Esophagus muscularis mucosa (tissue), 3 donors: ENCODE measurements at regions not wholly inside any gene's neighbourhood (a gene's known extent, or its start where the extent isn't known, plus 50 kb on each side); places are given as distances from the start of the nearest gene placed in this dataset.

Experiments used
- POLR2AphosphoS5 ChIP-seq, 2 donors: sonication (generic); formaldehyde crosslinking; IDR thresholded peaks; one replicate each; pipeline ENCODE4 v1.6.1; 2017; ENCODE audit warnings: antibody characterized with exemption in 2 of 2
- TF ChIP-seq, protein P1 (sequence below), 3 experiments: fragments of 200-600 bp in 2 of 3; fragments of 450-650 bp in 1 of 3; sonication (generic) in 2 of 3; IDR thresholded peaks; one replicate each; pipeline ENCODE4 v1.5.1; 2017 to 2019; ENCODE audit warnings: antibody characterized with exemption in 3 of 3, mild to moderate bottlenecking in 2 of 3, moderate library complexity in 1 of 3

DNA sequence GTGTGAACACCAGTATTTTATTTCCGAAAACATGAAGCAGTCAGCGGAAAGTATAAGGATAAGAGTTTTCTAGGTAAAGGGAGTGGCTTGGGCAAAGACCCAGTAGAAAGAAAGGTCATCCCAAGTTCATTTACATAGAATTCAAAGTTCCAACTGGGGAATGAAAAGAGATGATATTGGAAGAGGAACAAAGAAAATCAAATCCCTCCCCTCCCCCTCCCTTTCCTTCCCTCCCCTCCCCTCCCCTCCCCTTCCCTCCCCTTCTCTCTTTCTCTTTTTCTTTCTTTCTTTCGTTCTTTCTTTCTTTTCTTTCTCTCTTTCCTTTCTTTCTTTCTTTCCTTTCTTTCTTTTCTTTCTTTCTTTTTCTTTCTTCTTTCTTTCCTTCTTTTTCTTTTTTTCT, 675.7 kb upstream of the NRXN1 start:
- no peak for TF ChIP-seq POLR2AphosphoS5 (IDR thresholded peaks at IDR 0.05)
- TF ChIP-seq, protein P1, sequence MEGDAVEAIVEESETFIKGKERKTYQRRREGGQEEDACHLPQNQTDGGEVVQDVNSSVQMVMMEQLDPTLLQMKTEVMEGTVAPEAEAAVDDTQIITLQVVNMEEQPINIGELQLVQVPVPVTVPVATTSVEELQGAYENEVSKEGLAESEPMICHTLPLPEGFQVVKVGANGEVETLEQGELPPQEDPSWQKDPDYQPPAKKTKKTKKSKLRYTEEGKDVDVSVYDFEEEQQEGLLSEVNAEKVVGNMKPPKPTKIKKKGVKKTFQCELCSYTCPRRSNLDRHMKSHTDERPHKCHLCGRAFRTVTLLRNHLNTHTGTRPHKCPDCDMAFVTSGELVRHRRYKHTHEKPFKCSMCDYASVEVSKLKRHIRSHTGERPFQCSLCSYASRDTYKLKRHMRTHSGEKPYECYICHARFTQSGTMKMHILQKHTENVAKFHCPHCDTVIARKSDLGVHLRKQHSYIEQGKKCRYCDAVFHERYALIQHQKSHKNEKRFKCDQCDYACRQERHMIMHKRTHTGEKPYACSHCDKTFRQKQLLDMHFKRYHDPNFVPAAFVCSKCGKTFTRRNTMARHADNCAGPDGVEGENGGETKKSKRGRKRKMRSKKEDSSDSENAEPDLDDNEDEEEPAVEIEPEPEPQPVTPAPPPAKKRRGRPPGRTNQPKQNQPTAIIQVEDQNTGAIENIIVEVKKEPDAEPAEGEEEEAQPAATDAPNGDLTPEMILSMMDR (IDR thresholded peaks at IDR 0.05): no peak
